ENCODE measurements at regions not wholly inside any gene's neighbourhood (a gene's known extent, or its start where the extent isn't known, plus 50 kb on each side); places are given as distances from the start of the nearest gene placed in this dataset.

GRCh38 chr4:107541511-107541910 lies 178.5 kb downstream of the PAPSS1 start:
- H3K9me2 ChIP-seq (replicated peaks; ENCODE audit: insufficient read depth, low read length) = no peaks in the 10 kb centered on the region
- H3F3A ChIP-seq (ENCODE audit: insufficient read depth) = no peaks in the 10 kb centered on the region
- H3K79me2 ChIP-seq (ENCODE audit: insufficient read depth, low read length) = no peaks in the 10 kb centered on the region
- H3K4me2 ChIP-seq (ENCODE audit: low read depth, low read length, poor library complexity, severe bottlenecking) = no peak overlapping the region
- no peaks in the 10 kb centered on the region for H3K9me3 ChIP-seq (ENCODE audit: insufficient read depth, low read length)
- H3K36me3 ChIP-seq (ENCODE audit: low read length) = no peaks in the 10 kb centered on the region
- H4K20me1 ChIP-seq (ENCODE audit: low read depth, low read length) = no peaks in the 10 kb centered on the region
- no peaks in the 10 kb centered on the region for H3K27me3 ChIP-seq (ENCODE audit: low read length)
- no peak overlapping the region for H3K4me3 ChIP-seq (ENCODE audit: insufficient read depth, low read length, poor library complexity, severe bottlenecking)
- no peak overlapping the region for H2AFZ ChIP-seq (ENCODE audit: low read depth, low read length, severe bottlenecking)
- no peak overlapping the region for H3K27ac ChIP-seq (ENCODE audit: low read depth, low read length)
- TF ChIP-seq, protein P1, sequence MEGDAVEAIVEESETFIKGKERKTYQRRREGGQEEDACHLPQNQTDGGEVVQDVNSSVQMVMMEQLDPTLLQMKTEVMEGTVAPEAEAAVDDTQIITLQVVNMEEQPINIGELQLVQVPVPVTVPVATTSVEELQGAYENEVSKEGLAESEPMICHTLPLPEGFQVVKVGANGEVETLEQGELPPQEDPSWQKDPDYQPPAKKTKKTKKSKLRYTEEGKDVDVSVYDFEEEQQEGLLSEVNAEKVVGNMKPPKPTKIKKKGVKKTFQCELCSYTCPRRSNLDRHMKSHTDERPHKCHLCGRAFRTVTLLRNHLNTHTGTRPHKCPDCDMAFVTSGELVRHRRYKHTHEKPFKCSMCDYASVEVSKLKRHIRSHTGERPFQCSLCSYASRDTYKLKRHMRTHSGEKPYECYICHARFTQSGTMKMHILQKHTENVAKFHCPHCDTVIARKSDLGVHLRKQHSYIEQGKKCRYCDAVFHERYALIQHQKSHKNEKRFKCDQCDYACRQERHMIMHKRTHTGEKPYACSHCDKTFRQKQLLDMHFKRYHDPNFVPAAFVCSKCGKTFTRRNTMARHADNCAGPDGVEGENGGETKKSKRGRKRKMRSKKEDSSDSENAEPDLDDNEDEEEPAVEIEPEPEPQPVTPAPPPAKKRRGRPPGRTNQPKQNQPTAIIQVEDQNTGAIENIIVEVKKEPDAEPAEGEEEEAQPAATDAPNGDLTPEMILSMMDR (IDR thresholded peaks at IDR 0.05; ENCODE audit: insufficient read depth, low read length, poor library complexity, severe bottlenecking) = no peak
- no peak for TF ChIP-seq EZH2phosphoT487 (conservative IDR thresholded peaks at IDR 0.05; ENCODE audit: low read length)
- no peak overlapping the region for H3K9ac ChIP-seq (ENCODE audit: low read length)

GRCh38 chr4:107531927-107532326 lies 188.1 kb downstream of the PAPSS1 start:
- Histone ChIP-seq H3K4me2 (ENCODE audit: low read depth, low read length, poor library complexity, severe bottlenecking) (no peak overlapping the region), H3K9me2 (replicated peaks; ENCODE audit: insufficient read depth, low read length) (no peaks in the 10 kb centered on the region), H3K4me3 (ENCODE audit: insufficient read depth, low read length, poor library complexity, severe bottlenecking) (no peak overlapping the region), H3K79me2 (ENCODE audit: insufficient read depth, low read length) (no peaks in the 10 kb centered on the region), H3K27ac (ENCODE audit: low read depth, low read length) (no peak overlapping the region), H3K9ac (ENCODE audit: low read length) (no peak overlapping the region), H2AFZ (ENCODE audit: low read depth, low read length, severe bottlenecking) (no peak overlapping the region), H3K27me3 (ENCODE audit: low read length) (no peaks in the 10 kb centered on the region), H3F3A (ENCODE audit: insufficient read depth) (no peaks in the 10 kb centered on the region), H4K20me1 (ENCODE audit: low read depth, low read length) (no peaks in the 10 kb centered on the region), H3K36me3 (ENCODE audit: low read length) (no peaks in the 10 kb centered on the region), H3K9me3 (ENCODE audit: insufficient read depth, low read length) (no peaks in the 10 kb centered on the region)
- TF ChIP-seq, protein P1 (IDR thresholded peaks at IDR 0.05; ENCODE audit: insufficient read depth, low read length, poor library complexity, severe bottlenecking) = no peak
- no peak for TF ChIP-seq EZH2phosphoT487 (conservative IDR thresholded peaks at IDR 0.05; ENCODE audit: low read length)

DNA sequence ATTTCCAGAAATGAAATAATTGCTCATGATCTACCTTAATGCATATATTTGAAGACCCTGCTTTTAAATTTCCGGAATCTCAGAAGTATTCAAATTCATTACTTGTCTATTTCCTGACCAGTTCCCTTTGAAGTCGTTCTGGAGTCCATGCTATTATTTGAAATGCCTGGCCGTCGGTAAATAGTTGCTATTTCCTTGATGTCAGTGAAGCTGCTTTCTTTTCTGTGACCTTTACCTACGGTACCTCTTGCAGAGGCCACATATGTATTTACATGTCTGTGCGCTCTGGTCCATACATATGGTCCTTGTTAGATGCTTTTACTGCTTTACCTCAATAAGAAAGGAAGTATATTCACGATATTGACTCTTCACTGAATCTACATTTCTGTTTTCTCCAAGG lies 199.7 kb downstream of the PAPSS1 start:
- H3K27ac ChIP-seq (ENCODE audit: low read depth, low read length) = no peak overlapping the region
- H4K20me1 ChIP-seq (ENCODE audit: low read depth, low read length) = no peaks in the 10 kb centered on the region
- no peak overlapping the region for H3K4me3 ChIP-seq (ENCODE audit: insufficient read depth, low read length, poor library complexity, severe bottlenecking)
- H3K79me2 ChIP-seq (ENCODE audit: insufficient read depth, low read length) = no peaks in the 10 kb centered on the region
- H2AFZ ChIP-seq (ENCODE audit: low read depth, low read length, severe bottlenecking) = no peak overlapping the region
- no peaks in the 10 kb centered on the region for H3K36me3 ChIP-seq (ENCODE audit: low read length)
- no peaks in the 10 kb centered on the region for H3K9me2 ChIP-seq (replicated peaks; ENCODE audit: insufficient read depth, low read length)
- H3K27me3 ChIP-seq (ENCODE audit: low read length) = no peaks in the 10 kb centered on the region
- no peak overlapping the region for H3K4me2 ChIP-seq (ENCODE audit: low read depth, low read length, poor library complexity, severe bottlenecking)
- no peaks in the 10 kb centered on the region for H3F3A ChIP-seq (ENCODE audit: insufficient read depth)
- no peak for TF ChIP-seq EZH2phosphoT487 (conservative IDR thresholded peaks at IDR 0.05; ENCODE audit: low read length)
- TF ChIP-seq, protein P1 (IDR thresholded peaks at IDR 0.05; ENCODE audit: insufficient read depth, low read length, poor library complexity, severe bottlenecking) = no peak
- no peaks in the 10 kb centered on the region for H3K9me3 ChIP-seq (ENCODE audit: insufficient read depth, low read length)
- H3K9ac ChIP-seq (ENCODE audit: low read length) = no peak overlapping the region

Data from SU-DHL-6 (cell line).